ENCODE measurements at regions not wholly inside any gene's neighbourhood (a gene's known extent, or its start where the extent isn't known, plus 50 kb on each side); places are given as distances from the start of the nearest gene placed in this dataset.
"Not testable (repeated sequence)": the region's sequence is repeated elsewhere in the genome, so short reads cannot be mapped to it uniquely, and the experiment has no call there.

- DNase-seq (ENCODE audit: low read depth in 3 of 3, low spot score in 1 of 3) = no peak
These were observed 256.2 kb downstream of the TAFA4 start for GRCh38 chr3:68676136-68676535.

DNA sequence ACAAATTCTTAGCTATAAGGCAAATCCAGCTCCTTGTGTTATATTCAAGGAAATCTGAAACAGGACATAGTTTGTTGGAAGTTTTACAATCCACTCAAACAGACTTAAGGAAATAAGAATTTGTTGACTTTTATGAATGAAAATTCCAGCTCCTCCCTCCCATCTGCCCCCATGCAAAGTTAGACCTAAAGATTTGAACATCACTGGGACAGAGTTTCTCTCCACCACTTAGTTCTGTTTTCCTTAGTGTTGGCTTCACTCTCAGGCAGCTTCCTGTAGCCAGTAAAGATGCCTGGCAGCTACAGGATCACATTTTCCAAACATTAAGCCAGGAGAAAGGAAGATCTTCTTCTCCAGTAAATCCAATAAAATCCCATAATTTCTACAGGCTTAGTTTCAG, 265.0 kb downstream of the TAFA4 start:
- DNase-seq (ENCODE audit: low read depth in 3 of 3, low spot score in 1 of 3) = no peak

- no peak for DNase-seq (ENCODE audit: low read depth in 3 of 3, low spot score in 1 of 3)
These were observed 265.8 kb downstream of the TAFA4 start for GRCh38 chr3:68666429-68667136.

DNA sequence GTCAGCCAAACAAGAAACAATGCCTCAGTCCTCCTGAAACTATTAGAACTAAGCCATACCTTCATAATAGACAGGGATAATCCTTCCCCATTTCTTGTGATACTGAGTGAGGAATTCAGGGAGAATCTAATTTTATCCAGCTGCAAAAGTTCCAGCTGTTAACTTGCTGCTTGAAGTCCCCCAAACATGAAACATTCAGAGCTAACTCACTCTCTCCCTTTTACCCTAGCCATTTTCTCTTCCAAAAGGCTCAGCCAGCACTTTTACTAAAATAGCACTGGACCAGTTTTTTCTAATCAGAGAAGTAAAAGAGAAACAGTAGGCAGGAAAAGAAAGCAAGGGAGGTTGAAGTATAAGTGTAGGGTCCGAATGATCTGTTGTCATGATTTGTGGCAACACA, 268.1 kb downstream of the TAFA4 start:
- no peak for DNase-seq (ENCODE audit: low read depth in 3 of 3, low spot score in 1 of 3)

- no peak for DNase-seq (ENCODE audit: low read depth in 3 of 3, low spot score in 1 of 3)
These were observed 270.2 kb downstream of the TAFA4 start for GRCh38 chr3:68662176-68662575.

DNA sequence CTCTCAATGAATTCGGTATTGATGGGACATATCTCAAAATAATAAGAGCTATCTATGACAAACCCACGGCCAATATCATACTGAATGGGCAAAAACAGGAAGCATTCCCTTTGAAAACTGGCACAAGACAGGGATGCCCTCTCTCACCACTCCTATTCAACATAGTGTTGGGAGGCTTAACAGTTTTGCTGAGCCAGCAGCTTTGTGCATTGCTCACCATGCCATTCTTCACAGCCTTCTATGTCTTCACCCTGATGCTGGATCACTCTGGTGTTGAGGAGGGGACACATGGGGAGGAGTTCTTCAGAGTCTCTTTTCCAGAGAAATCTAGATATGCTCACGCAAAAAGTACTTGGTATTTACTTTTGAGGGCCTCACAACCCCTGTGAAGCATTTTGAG, 281.7 kb downstream of the TAFA4 start:
- DNase-seq (ENCODE audit: low read depth in 3 of 3, low spot score in 1 of 3) = not testable (repeated sequence)

DNA sequence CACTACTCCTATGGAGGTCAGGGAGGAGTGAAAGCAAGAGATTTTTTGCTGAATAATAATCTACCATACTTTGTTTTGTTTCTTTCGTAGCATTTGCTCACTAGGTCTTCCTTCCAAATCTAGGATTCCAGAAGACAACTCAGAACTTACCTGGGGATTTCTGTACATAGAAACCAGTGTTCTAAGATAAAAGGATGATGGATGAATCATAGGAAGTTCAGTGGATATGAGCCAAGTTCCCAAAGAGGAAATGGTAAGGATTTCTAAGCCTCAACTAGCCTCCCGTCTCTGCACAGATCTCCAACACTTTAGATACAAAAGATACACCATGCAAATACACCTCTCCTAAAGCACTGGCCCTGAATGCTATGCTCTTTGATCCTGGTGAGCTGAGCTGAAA, 283.9 kb downstream of the TAFA4 start:
- DNase-seq (ENCODE audit: low read depth in 3 of 3, low spot score in 1 of 3) = no peak

- DNase-seq (ENCODE audit: low read depth in 3 of 3, low spot score in 1 of 3) = no peak
These were observed 300.3 kb downstream of the TAFA4 start for GRCh38 chr3:68631850-68632545.

DNA sequence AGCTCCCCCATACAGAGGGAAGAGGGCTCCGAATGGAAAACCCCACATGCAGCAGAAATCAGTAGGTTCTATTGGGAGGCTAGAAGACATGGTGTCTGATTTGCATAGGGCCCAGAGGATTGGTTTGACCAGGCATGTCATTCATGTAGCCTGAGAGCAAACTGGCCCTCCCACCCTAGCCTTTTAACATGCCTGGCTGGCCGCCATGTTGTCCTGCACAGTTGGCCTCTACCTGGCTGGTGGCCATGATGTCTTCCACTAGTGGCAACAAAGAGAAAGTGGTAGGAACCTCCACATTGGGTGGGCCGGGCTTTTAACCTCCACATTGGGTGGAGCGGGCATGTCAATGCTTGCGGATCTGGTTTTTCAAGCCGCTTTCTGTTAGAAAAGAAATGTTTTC, 312.1 kb downstream of the TAFA4 start:
- no peak for DNase-seq (ENCODE audit: low read depth in 3 of 3, low spot score in 1 of 3)

- no peak for DNase-seq (ENCODE audit: low read depth in 3 of 3, low spot score in 1 of 3)
These were observed 318.3 kb downstream of the TAFA4 start for GRCh38 chr3:68614087-68614486.

GRCh38 chr3:68571321-68571720, 361.0 kb downstream of the TAFA4 start:
- DNase-seq (ENCODE audit: low read depth in 3 of 3, low spot score in 1 of 3) = no peak

- no peak for DNase-seq (ENCODE audit: low read depth in 3 of 3, low spot score in 1 of 3)
These were observed 371.6 kb downstream of the TAFA4 start for GRCh38 chr3:68560728-68561127.

DNA sequence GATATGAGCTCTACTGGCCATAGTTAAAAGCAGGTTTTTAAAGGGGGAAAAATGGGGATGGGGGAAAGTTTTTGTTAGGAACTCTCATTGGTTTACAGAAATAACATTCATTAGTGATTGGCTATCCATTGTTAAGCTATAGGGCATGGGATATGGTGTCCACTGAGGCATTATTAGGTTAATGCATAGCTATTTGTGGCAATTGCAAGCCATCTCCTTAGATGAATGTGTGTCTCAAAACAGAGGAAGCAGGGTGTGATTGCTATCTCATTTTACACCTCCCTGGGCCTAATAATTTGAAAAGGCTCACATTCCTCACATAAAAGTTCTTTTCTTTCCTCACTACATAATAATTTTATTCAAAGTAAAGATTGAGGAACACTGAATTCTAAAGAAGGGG, 396.6 kb downstream of the TAFA4 start:
- no peak for DNase-seq (ENCODE audit: low read depth in 3 of 3, low spot score in 1 of 3)

DNA sequence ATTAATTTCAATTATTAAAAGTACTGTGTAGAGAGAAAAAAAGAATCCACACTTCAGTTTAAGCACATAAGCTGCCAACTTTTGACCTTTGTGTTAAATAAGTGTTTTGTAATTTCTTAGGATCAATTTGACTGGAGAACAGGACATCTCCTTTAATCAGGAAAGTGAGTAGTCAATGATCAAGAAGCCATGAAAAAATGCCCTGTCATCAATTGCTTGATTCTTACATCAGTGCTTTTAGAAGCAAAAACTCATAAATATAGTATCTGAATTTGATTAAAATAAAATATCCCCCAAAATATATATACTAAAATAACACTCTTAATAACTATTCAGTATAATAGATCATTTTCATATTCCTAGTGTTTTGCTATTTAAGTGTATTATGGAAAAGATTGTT, 409.0 kb downstream of the TAFA4 start:
- DNase-seq (ENCODE audit: low read depth in 3 of 3, low spot score in 1 of 3) = no peak

- DNase-seq (ENCODE audit: low read depth in 3 of 3, low spot score in 1 of 3) = no peak
These were observed 417.1 kb downstream of the TAFA4 start for GRCh38 chr3:68515237-68515636.

GRCh38 chr3:68504201-68504600, 428.1 kb downstream of the TAFA4 start:
- no peak for DNase-seq (ENCODE audit: low read depth in 3 of 3, low spot score in 1 of 3)

- DNase-seq (ENCODE audit: low read depth in 3 of 3, low spot score in 1 of 3) = not testable (repeated sequence)
These were observed 446.5 kb downstream of the TAFA4 start for GRCh38 chr3:68485845-68486244.

GRCh38 chr3:68485051-68485450, 447.3 kb downstream of the TAFA4 start:
- no peak for DNase-seq (ENCODE audit: low read depth in 3 of 3, low spot score in 1 of 3)

DNA sequence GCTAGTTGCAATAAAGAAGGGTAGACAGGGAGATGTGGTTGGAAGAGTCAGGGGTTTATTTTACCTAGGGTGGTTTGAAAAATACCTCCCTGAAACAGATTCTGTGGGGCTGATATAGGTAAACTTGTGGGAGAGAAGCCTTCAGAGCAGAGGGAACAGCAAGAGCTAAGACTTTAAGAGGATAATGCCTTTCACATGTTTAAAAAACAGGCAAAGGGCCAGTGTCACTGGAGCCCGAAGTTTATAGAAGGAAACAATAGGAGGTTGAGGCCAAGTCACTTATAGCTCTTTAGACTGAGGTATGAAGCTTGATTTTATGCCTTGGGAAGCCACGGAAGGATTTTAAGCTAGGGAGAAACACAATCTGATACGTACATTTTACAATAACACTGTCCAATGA, 448.7 kb downstream of the TAFA4 start:
- DNase-seq (ENCODE audit: low read depth in 3 of 3, low spot score in 1 of 3) = no peak

GRCh38 chr3:68483041-68483440, 449.3 kb downstream of the TAFA4 start:
- no peak for DNase-seq (ENCODE audit: low read depth in 3 of 3, low spot score in 1 of 3)

DNA sequence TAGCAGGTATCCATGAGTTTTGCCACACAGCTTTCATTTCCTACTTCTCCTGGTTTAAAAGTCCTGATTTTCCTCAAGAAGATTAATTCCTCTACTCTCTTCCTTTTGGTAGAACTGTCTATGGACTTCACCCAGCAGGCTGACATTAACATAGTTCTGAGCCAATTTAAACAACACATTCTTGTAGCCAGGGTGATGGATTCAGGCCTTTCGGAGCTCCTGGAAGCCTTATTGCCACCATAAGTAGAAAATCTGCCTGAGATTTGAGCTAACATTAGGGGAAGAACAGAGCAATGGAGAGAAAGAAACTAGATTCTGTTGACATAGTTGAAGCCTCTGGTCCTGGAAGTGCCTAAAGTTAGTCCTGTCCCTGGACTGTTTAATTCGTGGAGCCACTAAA, 449.8 kb downstream of the TAFA4 start:
- no peak for DNase-seq (ENCODE audit: low read depth in 3 of 3, low spot score in 1 of 3)

- DNase-seq (ENCODE audit: low read depth in 3 of 3, low spot score in 1 of 3) = no peak
These were observed 452.6 kb downstream of the TAFA4 start for GRCh38 chr3:68479779-68480178.

Data from stimulated activated CD4-positive, alpha-beta T cell treated with anti-CD3 and anti-CD28 coated beads, TNF-alpha, amount 100 ng/mL, for 1 hour (primary cell).